MM.1S (cell line): ENCODE measurements at regions not wholly inside any gene's neighbourhood (a gene's known extent, or its start where the extent isn't known, plus 50 kb on each side); places are given as distances from the start of the nearest gene placed in this dataset.
A peak's percentile ranks its signal among the peaks of the same experiment; 100 is the strongest.

Experiments
- CTCF ChIP-seq: fragments of 300-600 bp; sonication (generic); IDR thresholded peaks from 2 replicates; pipeline ENCODE4 v1.5.1; 2016; ENCODE audit warnings: antibody characterized with exemption, low read length, mixed read lengths
- EZH2phosphoT487 ChIP-seq: fragments of 300-600 bp; sonication (generic); IDR thresholded peaks from 2 replicates; pipeline ENCODE4 v1.6.1; 2018; ENCODE audit warnings: antibody characterized with exemption, low read length

- peak; percentile 81 for TF ChIP-seq CTCF
- no peak for TF ChIP-seq EZH2phosphoT487
Observed at GRCh38 chr2:61658841-61659780, 121.0 kb upstream of the XPO1 start.
